ENCODE measurements at regions not wholly inside any gene's neighbourhood (a gene's known extent, or its start where the extent isn't known, plus 50 kb on each side); places are given as distances from the start of the nearest gene placed in this dataset.

DNA sequence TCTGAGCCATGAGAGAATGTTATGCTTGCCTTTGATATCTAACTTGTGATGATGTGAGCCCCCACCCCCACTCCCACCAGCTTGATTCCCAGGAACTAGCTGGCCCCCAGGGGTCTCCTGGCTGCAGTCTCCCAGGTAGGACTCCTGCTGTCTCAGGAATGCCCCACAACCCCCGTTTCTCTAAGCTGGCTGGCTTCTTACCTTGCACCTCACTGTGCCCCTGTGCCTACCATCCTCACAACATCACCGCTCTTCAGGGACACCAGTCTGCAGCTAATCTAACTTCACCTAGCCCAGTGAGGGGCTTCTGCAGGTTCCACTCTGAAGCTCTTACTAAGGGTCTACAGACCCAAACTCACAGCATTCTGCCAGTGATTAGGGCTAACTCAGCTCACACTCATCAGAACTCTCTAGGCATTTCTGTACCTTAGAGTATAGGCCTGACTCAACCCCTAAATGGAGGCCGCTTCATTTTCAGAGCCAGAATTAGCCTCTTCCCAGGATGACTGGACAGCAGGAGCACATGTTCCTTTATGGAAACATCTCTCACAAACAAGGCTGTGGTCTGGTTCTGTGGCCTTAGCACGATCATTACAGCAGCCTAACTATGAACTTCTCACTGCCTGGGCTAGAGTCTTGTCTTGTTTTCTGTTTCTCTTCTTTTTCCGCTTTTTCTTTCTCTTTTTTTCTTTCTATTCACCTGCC is 72.8 kb upstream of the IFNG-AS1 start:
- H3K9me3 ChIP-seq (ENCODE audit: control insufficient read depth, low read depth, low read length): no peaks in the 10 kb centered on the region
- H3K4me3 ChIP-seq (ENCODE audit: low read length): no peak overlapping the region
- no peaks in the 10 kb centered on the region for H3K27me3 ChIP-seq (ENCODE audit: control insufficient read depth, insufficient read depth, low read length)
- no peak overlapping the region for H3K27ac ChIP-seq (ENCODE audit: low read length)
- peaks cover 31% of the 10 kb centered on the region for H3K4me1 ChIP-seq (ENCODE audit: control insufficient read depth, low read depth, low read length)
- no peaks in the 10 kb centered on the region for H3K36me3 ChIP-seq (ENCODE audit: control insufficient read depth, low read depth, low read length)
- no peak overlapping the region for H3K9ac ChIP-seq (ENCODE audit: low read length)

DNA sequence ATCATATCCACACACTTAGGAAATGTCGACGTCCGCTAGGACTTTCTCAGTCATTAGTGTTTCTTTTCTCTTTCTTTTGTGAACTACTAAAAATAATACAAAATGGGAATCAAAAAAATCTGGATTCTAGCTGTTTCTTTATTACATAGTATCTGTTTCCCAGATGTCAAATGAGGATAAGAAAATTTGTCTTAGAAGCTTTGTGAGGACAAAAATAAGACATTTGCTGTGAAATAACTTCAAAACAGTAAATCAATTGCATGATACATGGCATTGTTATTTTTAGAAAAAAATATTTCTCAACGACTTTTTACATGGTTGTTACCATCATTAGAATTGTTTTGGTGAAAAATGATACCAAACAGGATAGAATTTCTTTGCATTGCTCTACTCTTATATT is 71.4 kb upstream of the IFNG-AS1 start:
- Histone ChIP-seq H3K4me3 (ENCODE audit: low read length) (no peak overlapping the region), H3K36me3 (ENCODE audit: control insufficient read depth, low read depth, low read length) (no peaks in the 10 kb centered on the region), H3K9me3 (ENCODE audit: control insufficient read depth, low read depth, low read length) (no peaks in the 10 kb centered on the region), H3K27ac (ENCODE audit: low read length) (no peak overlapping the region), H3K4me1 (ENCODE audit: control insufficient read depth, low read depth, low read length) (peaks cover 35% of the 10 kb centered on the region), H3K9ac (ENCODE audit: low read length) (no peak overlapping the region), H3K27me3 (ENCODE audit: control insufficient read depth, insufficient read depth, low read length) (no peaks in the 10 kb centered on the region)

DNA sequence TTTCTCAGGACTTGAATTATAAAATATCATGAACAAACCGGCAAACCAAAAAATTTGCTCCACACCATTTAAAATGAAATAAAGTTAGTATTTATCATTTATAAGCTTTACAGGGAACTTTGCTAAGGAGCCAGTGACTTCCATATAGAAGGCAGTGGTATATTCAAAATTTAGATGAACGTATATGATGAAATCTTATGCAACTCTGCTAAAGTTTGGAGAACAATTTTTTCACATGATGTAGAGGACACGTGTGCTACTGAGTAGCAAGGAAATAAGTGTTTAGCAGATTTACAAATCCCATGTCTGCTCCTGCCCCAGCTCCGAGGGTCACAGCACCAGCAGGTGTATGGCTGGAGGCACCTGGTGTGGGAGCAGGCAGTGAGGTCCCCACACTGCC is 70.8 kb upstream of the IFNG-AS1 start:
- no peak overlapping the region for H3K27ac ChIP-seq (ENCODE audit: low read length)
- H3K4me3 ChIP-seq (ENCODE audit: low read length): no peak overlapping the region
- no peaks in the 10 kb centered on the region for H3K36me3 ChIP-seq (ENCODE audit: control insufficient read depth, low read depth, low read length)
- peaks cover 41% of the 10 kb centered on the region for H3K4me1 ChIP-seq (ENCODE audit: control insufficient read depth, low read depth, low read length)
- H3K9ac ChIP-seq (ENCODE audit: low read length): no peak overlapping the region
- H3K27me3 ChIP-seq (ENCODE audit: control insufficient read depth, insufficient read depth, low read length): no peaks in the 10 kb centered on the region
- H3K9me3 ChIP-seq (ENCODE audit: control insufficient read depth, low read depth, low read length): no peaks in the 10 kb centered on the region

DNA sequence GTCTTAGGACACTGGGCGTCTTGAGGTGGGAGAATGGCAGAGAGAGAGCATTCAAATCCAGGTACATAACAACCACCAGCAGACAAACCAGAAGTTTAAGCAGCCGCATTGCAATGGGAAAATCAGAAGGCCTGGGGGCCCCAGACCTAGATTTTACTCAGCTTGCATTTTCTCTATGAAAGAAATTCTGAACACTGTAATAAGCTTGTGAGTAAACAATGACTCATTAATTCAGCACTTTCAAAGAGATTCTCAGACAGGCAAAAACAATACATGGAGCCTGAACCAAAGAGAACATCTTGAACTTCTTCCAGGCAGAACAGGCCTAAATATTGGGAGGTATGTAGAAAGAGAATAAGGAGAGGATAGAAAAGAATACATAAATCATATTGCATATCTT is 69.8 kb upstream of the IFNG-AS1 start:
- no peak overlapping the region for H3K9ac ChIP-seq (ENCODE audit: low read length)
- no peaks in the 10 kb centered on the region for H3K36me3 ChIP-seq (ENCODE audit: control insufficient read depth, low read depth, low read length)
- H3K9me3 ChIP-seq (ENCODE audit: control insufficient read depth, low read depth, low read length): no peaks in the 10 kb centered on the region
- H3K4me3 ChIP-seq (ENCODE audit: low read length): no peak overlapping the region
- no peaks in the 10 kb centered on the region for H3K27me3 ChIP-seq (ENCODE audit: control insufficient read depth, insufficient read depth, low read length)
- no peak overlapping the region for H3K27ac ChIP-seq (ENCODE audit: low read length)
- peaks cover 41% of the 10 kb centered on the region for H3K4me1 ChIP-seq (ENCODE audit: control insufficient read depth, low read depth, low read length)

DNA sequence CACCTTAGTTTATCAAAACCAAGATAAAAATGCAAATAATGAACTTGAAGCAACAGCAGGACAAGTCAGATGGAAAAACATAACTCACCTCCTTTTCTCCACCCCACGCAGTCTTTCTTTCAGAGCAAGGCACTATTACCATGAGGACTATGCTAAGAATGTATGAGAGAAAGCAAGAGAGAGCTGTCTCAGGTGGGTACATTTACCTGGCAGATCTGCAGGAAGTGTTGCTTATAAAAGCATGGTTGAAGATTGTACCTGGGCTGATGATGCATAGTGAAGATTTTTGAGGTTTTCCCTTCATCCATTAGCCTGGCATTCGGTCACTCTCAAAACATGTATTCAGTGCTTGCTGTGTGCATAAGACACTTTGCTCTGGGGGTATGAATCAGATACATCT is 68.8 kb upstream of the IFNG-AS1 start:
- no peak overlapping the region for H3K27ac ChIP-seq (ENCODE audit: low read length)
- H3K4me3 ChIP-seq (ENCODE audit: low read length): no peak overlapping the region
- H3K9me3 ChIP-seq (ENCODE audit: control insufficient read depth, low read depth, low read length): no peaks in the 10 kb centered on the region
- no peaks in the 10 kb centered on the region for H3K27me3 ChIP-seq (ENCODE audit: control insufficient read depth, insufficient read depth, low read length)
- H3K4me1 ChIP-seq (ENCODE audit: control insufficient read depth, low read depth, low read length): peaks cover 41% of the 10 kb centered on the region
- H3K36me3 ChIP-seq (ENCODE audit: control insufficient read depth, low read depth, low read length): no peaks in the 10 kb centered on the region
- H3K9ac ChIP-seq (ENCODE audit: low read length): no peak overlapping the region

DNA sequence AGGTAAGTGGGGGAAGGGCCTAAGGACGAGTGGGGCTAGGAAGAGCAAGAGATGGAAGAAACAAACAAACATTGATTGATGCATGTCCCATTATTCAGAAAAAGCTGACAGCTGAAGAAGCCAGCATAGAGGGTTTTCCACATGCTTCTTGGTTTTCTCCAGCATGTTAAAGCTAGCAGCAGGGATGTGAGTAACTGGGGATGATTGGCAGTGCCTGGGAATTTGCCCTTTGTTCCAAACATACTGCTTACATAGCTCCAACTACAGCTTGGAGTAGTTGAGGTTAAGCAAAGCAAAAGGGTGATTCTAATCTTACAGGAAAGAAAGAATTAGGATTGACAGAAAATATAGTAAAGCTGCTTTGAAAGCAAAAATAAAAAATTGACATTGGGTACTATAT is 68.0 kb upstream of the IFNG-AS1 start:
- Histone ChIP-seq H3K27ac (ENCODE audit: low read length) (no peak overlapping the region), H3K27me3 (ENCODE audit: control insufficient read depth, insufficient read depth, low read length) (no peaks in the 10 kb centered on the region), H3K36me3 (ENCODE audit: control insufficient read depth, low read depth, low read length) (no peaks in the 10 kb centered on the region), H3K4me1 (ENCODE audit: control insufficient read depth, low read depth, low read length) (peaks cover 36% of the 10 kb centered on the region), H3K4me3 (ENCODE audit: low read length) (no peak overlapping the region), H3K9ac (ENCODE audit: low read length) (no peak overlapping the region), H3K9me3 (ENCODE audit: control insufficient read depth, low read depth, low read length) (no peaks in the 10 kb centered on the region)

DNA sequence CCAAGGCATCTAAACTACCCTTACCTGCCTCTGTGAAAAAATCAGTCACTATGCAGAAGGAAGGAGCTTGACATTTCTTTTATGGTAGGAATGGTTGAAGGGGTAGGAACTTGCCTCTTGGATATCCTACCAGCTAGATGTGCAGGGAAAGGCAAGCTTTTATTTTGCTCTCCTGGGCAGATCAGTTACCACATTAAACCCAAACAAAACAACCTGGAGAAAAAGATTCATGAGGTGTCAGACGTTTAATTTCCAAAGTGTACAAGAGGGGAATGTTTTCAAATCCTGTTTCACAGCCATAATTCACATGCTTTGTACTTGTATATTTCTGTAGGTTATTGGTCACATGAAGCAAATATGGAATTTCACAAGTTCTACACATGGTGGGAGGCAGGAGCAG is 67.0 kb upstream of the IFNG-AS1 start:
- no peaks in the 10 kb centered on the region for H3K27me3 ChIP-seq (ENCODE audit: control insufficient read depth, insufficient read depth, low read length)
- no peak overlapping the region for H3K9ac ChIP-seq (ENCODE audit: low read length)
- no peaks in the 10 kb centered on the region for H3K36me3 ChIP-seq (ENCODE audit: control insufficient read depth, low read depth, low read length)
- no peak overlapping the region for H3K4me3 ChIP-seq (ENCODE audit: low read length)
- no peak overlapping the region for H3K27ac ChIP-seq (ENCODE audit: low read length)
- H3K4me1 ChIP-seq (ENCODE audit: control insufficient read depth, low read depth, low read length): peaks cover 27% of the 10 kb centered on the region
- no peaks in the 10 kb centered on the region for H3K9me3 ChIP-seq (ENCODE audit: control insufficient read depth, low read depth, low read length)

DNA sequence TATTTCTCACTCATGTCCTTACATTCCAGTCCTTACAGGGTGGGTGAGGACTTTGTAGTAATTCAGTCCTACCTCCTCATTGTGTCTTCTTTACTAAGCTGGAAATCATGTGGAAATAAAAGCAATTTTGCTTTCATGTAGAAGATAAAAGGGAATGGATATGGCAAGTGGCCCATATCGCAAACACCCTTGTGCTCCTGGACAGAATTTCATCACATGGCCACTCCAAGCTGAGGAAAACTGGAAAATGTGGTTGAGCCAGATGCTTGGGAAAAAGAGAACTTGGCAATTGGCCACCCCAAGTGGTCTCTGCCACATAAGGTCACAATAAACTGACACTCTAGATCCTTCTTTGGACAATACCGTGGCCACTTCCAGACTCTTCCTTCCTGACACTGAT is 64.2 kb upstream of the IFNG-AS1 start:
- Histone ChIP-seq H3K36me3 (ENCODE audit: control insufficient read depth, low read depth, low read length) (no peaks in the 10 kb centered on the region), H3K4me3 (ENCODE audit: low read length) (no peak overlapping the region), H3K27ac (ENCODE audit: low read length) (no peak overlapping the region), H3K27me3 (ENCODE audit: control insufficient read depth, insufficient read depth, low read length) (no peaks in the 10 kb centered on the region), H3K4me1 (ENCODE audit: control insufficient read depth, low read depth, low read length) (peaks cover 21% of the 10 kb centered on the region), H3K9ac (ENCODE audit: low read length) (no peak overlapping the region), H3K9me3 (ENCODE audit: control insufficient read depth, low read depth, low read length) (no peaks in the 10 kb centered on the region)

DNA sequence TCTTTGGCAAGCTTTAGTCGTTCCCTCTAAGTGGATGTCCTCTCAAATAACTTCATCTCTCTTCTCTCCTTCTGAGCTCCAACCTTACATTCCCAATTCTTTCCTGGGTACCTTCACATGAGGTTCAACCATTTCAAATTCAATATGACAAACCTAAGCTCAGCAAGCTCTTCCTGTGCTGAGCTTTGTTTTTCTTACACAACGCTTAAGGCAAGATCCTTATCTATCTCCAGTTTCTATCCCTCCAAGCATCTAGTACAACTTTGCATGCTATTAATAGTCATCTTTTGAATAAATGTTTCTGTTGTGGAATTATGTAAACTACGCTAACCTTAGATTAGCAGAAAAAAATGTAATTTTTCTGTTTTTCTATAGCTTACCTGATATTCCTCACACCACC is 63.7 kb upstream of the IFNG-AS1 start:
- H3K27ac ChIP-seq (ENCODE audit: low read length): no peak overlapping the region
- no peaks in the 10 kb centered on the region for H3K36me3 ChIP-seq (ENCODE audit: control insufficient read depth, low read depth, low read length)
- H3K4me1 ChIP-seq (ENCODE audit: control insufficient read depth, low read depth, low read length): peaks cover 18% of the 10 kb centered on the region

DNA sequence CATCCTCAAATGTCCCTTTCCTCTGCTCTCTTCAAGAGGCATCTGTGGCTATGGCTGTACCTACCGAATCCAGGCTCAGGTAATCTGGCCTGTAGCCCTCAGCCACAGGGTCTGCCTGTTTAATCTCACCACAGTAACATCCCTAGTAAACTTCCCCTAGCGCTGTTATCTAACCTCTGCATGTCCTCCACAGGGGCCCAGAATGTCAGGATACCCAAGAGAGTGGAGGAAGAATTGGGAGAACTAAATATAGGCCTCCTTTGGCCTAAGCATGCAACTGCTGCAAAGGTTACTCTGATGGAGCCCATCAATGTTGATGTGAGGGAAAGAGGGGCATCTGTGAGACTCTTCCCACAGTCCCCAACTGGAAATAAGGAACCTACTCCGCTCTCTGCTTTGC is 63.2 kb upstream of the IFNG-AS1 start:
- Histone ChIP-seq H3K4me1 (ENCODE audit: control insufficient read depth, low read depth, low read length) (peaks cover 13% of the 10 kb centered on the region), H3K27ac (ENCODE audit: low read length) (no peak overlapping the region), H3K36me3 (ENCODE audit: control insufficient read depth, low read depth, low read length) (no peaks in the 10 kb centered on the region), H3K27me3 (ENCODE audit: control insufficient read depth, insufficient read depth, low read length) (no peaks in the 10 kb centered on the region), H3K4me3 (ENCODE audit: low read length) (no peak overlapping the region), H3K9me3 (ENCODE audit: control insufficient read depth, low read depth, low read length) (no peaks in the 10 kb centered on the region), H3K9ac (ENCODE audit: low read length) (no peak overlapping the region)

More for the DNA sequence above, 63.7 kb upstream of the IFNG-AS1 start:
- no peaks in the 10 kb centered on the region for H3K27me3 ChIP-seq (ENCODE audit: control insufficient read depth, insufficient read depth, low read length)
- H3K9ac ChIP-seq (ENCODE audit: low read length): no peak overlapping the region
- no peaks in the 10 kb centered on the region for H3K9me3 ChIP-seq (ENCODE audit: control insufficient read depth, low read depth, low read length)
- H3K4me3 ChIP-seq (ENCODE audit: low read length): no peak overlapping the region

DNA sequence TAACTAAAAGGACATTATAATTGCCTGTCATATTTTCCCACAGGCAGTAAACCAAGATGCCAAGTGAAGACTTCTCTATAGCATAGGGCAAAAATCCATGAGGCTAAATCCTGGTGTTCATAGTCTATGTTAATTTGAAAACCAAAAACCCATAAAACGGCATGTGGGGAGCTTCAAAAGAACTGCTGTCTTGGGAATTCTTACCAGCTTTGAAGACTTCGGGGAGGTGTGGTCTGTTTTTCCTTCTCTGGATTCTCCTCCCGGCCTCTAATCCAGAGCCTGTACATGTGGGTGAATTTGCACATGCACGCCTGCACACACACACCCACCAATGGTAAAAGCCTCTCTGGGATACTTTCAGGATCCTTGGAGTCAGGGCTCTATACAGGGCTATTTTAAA is 61.9 kb upstream of the IFNG-AS1 start:
- Histone ChIP-seq H3K27me3 (ENCODE audit: control insufficient read depth, insufficient read depth, low read length) (no peaks in the 10 kb centered on the region), H3K9me3 (ENCODE audit: control insufficient read depth, low read depth, low read length) (no peaks in the 10 kb centered on the region), H3K27ac (ENCODE audit: low read length) (no peak overlapping the region), H3K4me3 (ENCODE audit: low read length) (no peak overlapping the region), H3K36me3 (ENCODE audit: control insufficient read depth, low read depth, low read length) (no peaks in the 10 kb centered on the region), H3K9ac (ENCODE audit: low read length) (no peak overlapping the region), H3K4me1 (ENCODE audit: control insufficient read depth, low read depth, low read length) (peaks cover 9% of the 10 kb centered on the region)

DNA sequence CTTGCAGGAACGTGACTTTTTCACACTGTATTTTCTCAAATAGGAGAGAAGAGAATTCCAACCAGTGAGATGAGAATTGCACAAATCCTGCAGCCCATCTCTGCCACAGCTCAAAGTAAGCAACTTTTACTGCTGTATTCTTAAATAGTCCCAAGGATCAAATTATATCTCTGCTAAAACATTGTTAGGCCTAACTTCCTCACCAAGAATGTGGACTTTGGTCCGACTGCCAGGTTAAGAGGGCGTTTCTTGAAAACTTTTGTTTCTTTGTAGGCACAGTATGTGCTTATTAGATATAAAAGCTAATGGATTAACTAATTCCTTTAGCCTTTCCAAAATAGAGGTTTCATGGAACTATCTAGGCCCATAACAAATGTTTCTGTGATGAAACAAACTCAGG is 61.4 kb upstream of the IFNG-AS1 start:
- no peak overlapping the region for H3K27ac ChIP-seq (ENCODE audit: low read length)
- no peaks in the 10 kb centered on the region for H3K9me3 ChIP-seq (ENCODE audit: control insufficient read depth, low read depth, low read length)
- H3K27me3 ChIP-seq (ENCODE audit: control insufficient read depth, insufficient read depth, low read length): no peaks in the 10 kb centered on the region
- no peak overlapping the region for H3K4me3 ChIP-seq (ENCODE audit: low read length)
- H3K36me3 ChIP-seq (ENCODE audit: control insufficient read depth, low read depth, low read length): no peaks in the 10 kb centered on the region
- peaks cover 6% of the 10 kb centered on the region for H3K4me1 ChIP-seq (ENCODE audit: control insufficient read depth, low read depth, low read length)
- H3K9ac ChIP-seq (ENCODE audit: low read length): no peak overlapping the region

Measured in iPS-18a (cell line).